ENCODE measurements at regions not wholly inside any gene's neighbourhood (a gene's known extent, or its start where the extent isn't known, plus 50 kb on each side); places are given as distances from the start of the nearest gene placed in this dataset.

- TF ChIP-seq MYC (IDR thresholded peaks at IDR 0.05; ENCODE audit: low read depth, low read length) (no peak), POLR2A (IDR thresholded peaks at IDR 0.05; ENCODE audit: extremely low read depth, insufficient read length) (no peak)
- TF ChIP-seq, protein P1, sequence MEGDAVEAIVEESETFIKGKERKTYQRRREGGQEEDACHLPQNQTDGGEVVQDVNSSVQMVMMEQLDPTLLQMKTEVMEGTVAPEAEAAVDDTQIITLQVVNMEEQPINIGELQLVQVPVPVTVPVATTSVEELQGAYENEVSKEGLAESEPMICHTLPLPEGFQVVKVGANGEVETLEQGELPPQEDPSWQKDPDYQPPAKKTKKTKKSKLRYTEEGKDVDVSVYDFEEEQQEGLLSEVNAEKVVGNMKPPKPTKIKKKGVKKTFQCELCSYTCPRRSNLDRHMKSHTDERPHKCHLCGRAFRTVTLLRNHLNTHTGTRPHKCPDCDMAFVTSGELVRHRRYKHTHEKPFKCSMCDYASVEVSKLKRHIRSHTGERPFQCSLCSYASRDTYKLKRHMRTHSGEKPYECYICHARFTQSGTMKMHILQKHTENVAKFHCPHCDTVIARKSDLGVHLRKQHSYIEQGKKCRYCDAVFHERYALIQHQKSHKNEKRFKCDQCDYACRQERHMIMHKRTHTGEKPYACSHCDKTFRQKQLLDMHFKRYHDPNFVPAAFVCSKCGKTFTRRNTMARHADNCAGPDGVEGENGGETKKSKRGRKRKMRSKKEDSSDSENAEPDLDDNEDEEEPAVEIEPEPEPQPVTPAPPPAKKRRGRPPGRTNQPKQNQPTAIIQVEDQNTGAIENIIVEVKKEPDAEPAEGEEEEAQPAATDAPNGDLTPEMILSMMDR (IDR thresholded peaks at IDR 0.05; ENCODE audit: low read depth, low read length): no peak
- TF ChIP-seq, protein P2, sequence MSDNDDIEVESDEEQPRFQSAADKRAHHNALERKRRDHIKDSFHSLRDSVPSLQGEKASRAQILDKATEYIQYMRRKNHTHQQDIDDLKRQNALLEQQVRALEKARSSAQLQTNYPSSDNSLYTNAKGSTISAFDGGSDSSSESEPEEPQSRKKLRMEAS (IDR thresholded peaks at IDR 0.05; ENCODE audit: low read depth, low read length): no peak
Measured at GRCh38 chr10:4018054-4018511, 233.1 kb upstream of the KLF6 start.

Data from NB4 (cell line).